ENCODE measurements at regions not wholly inside any gene's neighbourhood (a gene's known extent, or its start where the extent isn't known, plus 50 kb on each side); places are given as distances from the start of the nearest gene placed in this dataset.

DNA sequence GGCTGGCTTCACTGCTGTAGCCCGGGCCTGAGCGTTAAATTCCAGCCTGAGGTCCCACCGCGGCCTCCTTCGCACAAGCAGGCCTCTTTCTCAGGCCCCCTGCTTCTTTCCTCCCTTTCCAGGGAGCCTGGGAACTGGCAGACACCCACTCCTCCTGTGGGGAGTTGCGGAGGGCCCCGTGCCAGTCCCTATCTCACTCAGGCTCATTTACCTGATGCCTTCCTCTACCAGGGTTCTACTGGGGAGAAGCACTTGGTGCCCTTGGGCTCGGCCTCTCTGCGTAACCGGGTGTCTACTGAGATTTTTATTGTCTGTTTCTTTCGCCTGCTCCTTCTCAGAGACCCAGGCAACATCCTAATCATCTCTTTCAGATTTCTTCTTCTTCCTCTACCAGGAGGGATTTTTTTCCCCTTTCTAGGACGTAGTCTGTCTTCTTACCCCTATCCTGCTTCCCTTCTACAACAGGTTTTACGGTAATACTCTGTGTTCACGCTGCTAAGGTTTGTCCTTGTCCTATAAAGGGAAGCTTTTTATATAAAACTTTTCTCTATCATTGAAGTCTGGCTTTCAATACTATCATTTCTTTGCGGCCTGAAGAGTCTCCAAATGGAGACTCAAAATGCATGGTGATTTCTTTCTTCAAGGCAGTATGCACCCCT lies 135.4 kb upstream of the GPR12 start:
- TF ChIP-seq POLR2A (IDR thresholded peaks at IDR 0.05; ENCODE audit: low read length), result no peak
- TF ChIP-seq GATA1 (IDR thresholded peaks at IDR 0.05; ENCODE audit: low read depth, low read length), result no peak

Measured in erythroblast (primary cell).